Natural killer cell (primary cell): ENCODE measurements at regions not wholly inside any gene's neighbourhood (a gene's known extent, or its start where the extent isn't known, plus 50 kb on each side); places are given as distances from the start of the nearest gene placed in this dataset.

Experiments used
- ATAC-seq, 3 donors: fragments of 150-1000 bp in 2 of 3; fragments of 200-7000 bp in 1 of 3; cut with Tn5 transposase; 1 replicate in 1 of 3; 2 replicates in 2 of 3; pipeline ENCODE4 v1.10.0; 2021; ENCODE audit warnings: mild to moderate bottlenecking in 2 of 3, moderate library complexity in 2 of 3
- DNase-seq, 2 donors: peaks; one replicate each; pipeline versions ENCODE4 v3.0.0 to v3.0.0-alpha.2; 2013 to 2021; ENCODE audit warnings: mixed read lengths in 1 of 2
- H3K27ac ChIP-seq: one replicate; pipeline ENCODE4 v1.5.1; 2013; ENCODE audit warnings: mild to moderate bottlenecking, low read length
- H3K27me3 ChIP-seq: one replicate; pipeline ENCODE4 v1.6.1; 2013; ENCODE audit warnings: low read length; ENCODE audit not compliant: control insufficient read depth, insufficient read depth
- H3K36me3 ChIP-seq: one replicate; pipeline ENCODE4 v1.6.1; 2013; ENCODE audit warnings: low read length; ENCODE audit not compliant: control insufficient read depth, insufficient read depth
- H3K4me1 ChIP-seq: one replicate; pipeline ENCODE4 v1.6.1; 2013; ENCODE audit warnings: low read length; ENCODE audit not compliant: control insufficient read depth, insufficient read depth
- H3K4me3 ChIP-seq: one replicate; pipeline ENCODE4 v1.5.1; 2013; ENCODE audit warnings: low read length
- H3K9me3 ChIP-seq: one replicate; pipeline ENCODE4 v1.6.1; 2013; ENCODE audit warnings: low read length; ENCODE audit not compliant: control insufficient read depth, insufficient read depth
- H3K27ac Mint-ChIP-seq, 2 donors: one replicate each; pipeline ENCODE4 v1.8.0; 2022; ENCODE audit warnings: mild to moderate bottlenecking in 2 of 2, mixed read lengths in 2 of 2, moderate library complexity in 1 of 2
- H3K27me3 Mint-ChIP-seq, 2 donors: one replicate each; pipeline ENCODE4 v1.8.0; 2022; ENCODE audit warnings: low read depth in 2 of 2, mixed read lengths in 2 of 2
- H3K36me3 Mint-ChIP-seq: one replicate; pipeline ENCODE4 v1.8.0; 2022; ENCODE audit warnings: mixed read lengths
- H3K4me1 Mint-ChIP-seq, 2 donors: one replicate each; pipeline ENCODE4 v1.8.0; 2022; ENCODE audit warnings: mixed read lengths in 2 of 2
- H3K4me3 Mint-ChIP-seq: one replicate; pipeline ENCODE4 v1.8.0; 2022; ENCODE audit warnings: mild to moderate bottlenecking, moderate library complexity, mixed read lengths
- H3K9me3 Mint-ChIP-seq, 2 donors: one replicate each; pipeline ENCODE4 v1.8.0; 2022; ENCODE audit warnings: mixed read lengths in 2 of 2
- CTCF ChIP-seq: fragments of 200-600 bp; IDR thresholded peaks from one replicate; pipeline ENCODE4 v1.8.0; 2022; ENCODE audit warnings: antibody characterized with exemption
- WGBS: methylation state at CpG from one replicate; pipeline ENCODE4 v1.1.7; 2013; ENCODE audit warnings: missing lambda C conversion rate; ENCODE audit not compliant: insufficient coverage; 5-methylcytosine and 5-hydroxymethylcytosine counted together
- intact Hi-C: fragments of 100-400 bp; cut with micrococcal nuclease; formaldehyde crosslinking; loops from one replicate; pipeline ENCODE4 v1.14.2; 2022

GRCh38 chr3:30399394-30400181 lies 206.8 kb upstream of the TGFBR2 start:
- H3K36me3 ChIP-seq, result no peaks in the 10 kb centered on the region
- no peaks in the 10 kb centered on the region for H3K9me3 Mint-ChIP-seq
- H3K27ac ChIP-seq, result no peak overlapping the region
- intact Hi-C loops, result no loop called here
- no peaks in the 10 kb centered on the region for H3K36me3 Mint-ChIP-seq
- H3K4me1 ChIP-seq, result no peaks in the 10 kb centered on the region
- ATAC-seq (no peak), DNase-seq (no peak)
- peaks cover 0 to under 1% of the 10 kb centered on the region in 2 donors for H3K27me3 Mint-ChIP-seq
- H3K27ac Mint-ChIP-seq, result no peak overlapping the region
- no peak overlapping the region for H3K4me3 Mint-ChIP-seq
- no peak overlapping the region for H3K4me3 ChIP-seq
- no peak for TF ChIP-seq CTCF
- H3K9me3 ChIP-seq, result no peaks in the 10 kb centered on the region
- WGBS, result 93% methylated on average over 2 of the region's 2 CpGs
- H3K4me1 Mint-ChIP-seq, result peaks cover 0 to 6% of the 10 kb centered on the region in 2 donors
- no peaks in the 10 kb centered on the region for H3K27me3 ChIP-seq

GRCh38 chr3:30400926-30401325 lies 205.5 kb upstream of the TGFBR2 start:
- DNase-seq, result no peak
- Histone ChIP-seq H3K9me3 (no peaks in the 10 kb centered on the region), H3K27ac (no peak overlapping the region), H3K4me1 (no peaks in the 10 kb centered on the region), H3K27me3 (no peaks in the 10 kb centered on the region), H3K36me3 (no peaks in the 10 kb centered on the region), H3K4me3 (no peak overlapping the region)
- ATAC-seq, result no peak
- H3K27ac Mint-ChIP-seq, result no peak overlapping the region
- no peak overlapping the region for H3K4me3 Mint-ChIP-seq
- no peaks in the 10 kb centered on the region for H3K27me3 Mint-ChIP-seq
- no peaks in the 10 kb centered on the region for H3K36me3 Mint-ChIP-seq
- H3K4me1 Mint-ChIP-seq, result peaks cover 0 to 6% of the 10 kb centered on the region in 2 donors
- H3K9me3 Mint-ChIP-seq, result no peaks in the 10 kb centered on the region
- WGBS, result 67% methylated on average over 3 of the region's 3 CpGs
- intact Hi-C loops, result no loop called here
- TF ChIP-seq CTCF, result no peak

GRCh38 chr3:30401971-30402370 lies 204.4 kb upstream of the TGFBR2 start:
- no peak overlapping the region for H3K27ac Mint-ChIP-seq
- no peaks in the 10 kb centered on the region for H3K36me3 Mint-ChIP-seq
- H3K36me3 ChIP-seq, result no peaks in the 10 kb centered on the region
- H3K9me3 Mint-ChIP-seq, result no peaks in the 10 kb centered on the region
- H3K4me1 Mint-ChIP-seq, result peaks cover 0 to 6% of the 10 kb centered on the region in 2 donors
- DNase-seq (no peak), ATAC-seq (no peak)
- no peaks in the 10 kb centered on the region for H3K4me1 ChIP-seq
- no peak overlapping the region for H3K4me3 Mint-ChIP-seq
- no peaks in the 10 kb centered on the region for H3K27me3 ChIP-seq
- no peak for TF ChIP-seq CTCF
- no peak overlapping the region for H3K4me3 ChIP-seq
- H3K27ac ChIP-seq, result no peak overlapping the region
- H3K9me3 ChIP-seq, result no peaks in the 10 kb centered on the region
- H3K27me3 Mint-ChIP-seq, result peaks cover 0 to 5% of the 10 kb centered on the region in 2 donors
- intact Hi-C loops, result no loop called here

- no peaks in the 10 kb centered on the region for H3K36me3 ChIP-seq
- WGBS, result 99% methylated on average over 2 of the region's 2 CpGs
- TF ChIP-seq CTCF, result no peak
- Mint-ChIP-seq H3K27me3 (peaks cover 3 to 8% of the 10 kb centered on the region in 2 donors), H3K36me3 (peaks cover 5% of the 10 kb centered on the region), H3K27ac (no peak overlapping the region), H3K9me3 (peaks cover 0 to 4% of the 10 kb centered on the region in 2 donors), H3K4me1 (no peaks in the 10 kb centered on the region), H3K4me3 (no peak overlapping the region)
- H3K4me3 ChIP-seq, result no peak overlapping the region
- no peaks in the 10 kb centered on the region for H3K9me3 ChIP-seq
- ATAC-seq, result no peak
- H3K27me3 ChIP-seq, result no peaks in the 10 kb centered on the region
- intact Hi-C loops, result no loop called here
- no peaks in the 10 kb centered on the region for H3K4me1 ChIP-seq
- H3K27ac ChIP-seq, result no peak overlapping the region
- DNase-seq, result no peak
Observed at GRCh38 chr3:30407651-30408050, 198.8 kb upstream of the TGFBR2 start.
